ENCODE measurements at regions not wholly inside any gene's neighbourhood (a gene's known extent, or its start where the extent isn't known, plus 50 kb on each side); places are given as distances from the start of the nearest gene placed in this dataset.

DNA sequence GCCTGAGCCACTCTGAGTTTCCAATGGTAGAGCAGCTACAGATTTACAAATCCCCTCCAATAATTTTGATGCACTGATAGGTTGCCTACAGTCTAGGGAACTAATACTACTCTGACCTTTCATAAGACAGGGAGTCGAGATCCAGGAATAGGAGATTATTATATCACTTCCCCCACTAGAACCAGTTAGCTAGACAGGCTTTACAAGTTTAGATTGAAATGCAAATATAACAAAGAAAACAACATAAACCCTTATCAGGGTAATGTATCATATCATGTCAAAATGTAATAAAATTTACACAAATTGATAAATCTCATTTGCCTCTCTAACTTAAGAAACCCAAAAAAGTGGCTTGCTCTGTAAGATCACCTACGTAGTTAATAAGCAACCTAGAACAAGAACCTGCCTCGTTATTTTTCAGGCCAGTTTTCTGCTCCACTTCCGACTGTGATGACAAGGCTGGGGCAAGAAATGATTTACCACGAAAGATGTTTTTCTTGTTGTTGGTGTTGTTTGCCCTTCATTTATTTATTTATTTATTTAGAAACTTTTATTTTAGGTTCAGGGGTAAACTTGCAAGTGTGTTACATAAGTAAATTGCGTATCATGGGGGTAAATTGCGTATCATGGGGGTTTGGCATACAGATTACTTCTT, 504.2 kb upstream of the ID4 start:
- no peaks in the 10 kb centered on the region for H3K9me3 ChIP-seq
- no peaks in the 10 kb centered on the region for H3K27me3 ChIP-seq
- H3K4me1 ChIP-seq (ENCODE audit: control insufficient read depth in 1 of 2, insufficient read depth in 1 of 2, low read depth in 1 of 2, low read length in 1 of 2), result no peaks in the 10 kb centered on the region
- TF ChIP-seq CTCF (IDR thresholded peaks at IDR 0.05), result no peak
- H3K36me3 ChIP-seq, result no peaks in the 10 kb centered on the region
- no peak overlapping the region for H3K4me3 ChIP-seq (ENCODE audit: low read depth in 1 of 2, low read length in 1 of 2)
- H3K27ac ChIP-seq, result no peak overlapping the region

DNA sequence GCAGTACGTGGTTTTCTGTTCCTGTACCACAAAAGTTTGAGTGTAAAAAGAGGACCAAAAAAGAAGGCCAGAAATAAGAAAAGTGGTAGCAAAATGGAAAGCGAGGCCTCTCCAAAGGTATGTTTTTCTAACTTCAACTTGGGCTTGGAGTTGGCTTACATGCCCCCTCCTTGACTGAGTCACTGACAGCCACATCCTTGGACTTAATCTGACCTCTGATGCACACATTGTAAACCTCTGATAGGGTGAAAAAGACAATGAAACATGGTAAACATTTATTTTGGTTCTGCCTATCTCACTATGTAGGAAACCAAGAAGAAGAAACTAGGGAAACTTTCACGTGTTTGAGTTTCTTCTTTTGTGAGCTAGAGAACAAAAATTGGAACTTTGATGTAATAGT, 503.2 kb upstream of the ID4 start:
- no peak for TF ChIP-seq CTCF (IDR thresholded peaks at IDR 0.05)
- Histone ChIP-seq H3K9me3 (no peaks in the 10 kb centered on the region), H3K27ac (no peak overlapping the region), H3K4me3 (ENCODE audit: low read depth in 1 of 2, low read length in 1 of 2) (no peak overlapping the region), H3K27me3 (no peaks in the 10 kb centered on the region), H3K4me1 (ENCODE audit: control insufficient read depth in 1 of 2, insufficient read depth in 1 of 2, low read depth in 1 of 2, low read length in 1 of 2) (no peaks in the 10 kb centered on the region), H3K36me3 (no peaks in the 10 kb centered on the region)

- no peaks in the 10 kb centered on the region for H3K36me3 ChIP-seq
- no peak for TF ChIP-seq CTCF (IDR thresholded peaks at IDR 0.05)
- H3K27ac ChIP-seq, result no peak overlapping the region
- no peaks in the 10 kb centered on the region for H3K27me3 ChIP-seq
- no peaks in the 10 kb centered on the region for H3K4me1 ChIP-seq (ENCODE audit: control insufficient read depth in 1 of 2, insufficient read depth in 1 of 2, low read depth in 1 of 2, low read length in 1 of 2)
- H3K9me3 ChIP-seq, result no peaks in the 10 kb centered on the region
- no peak overlapping the region for H3K4me3 ChIP-seq (ENCODE audit: low read depth in 1 of 2, low read length in 1 of 2)
Measured at GRCh38 chr6:19336579-19336978, 500.6 kb upstream of the ID4 start.

GRCh38 chr6:19337101-19337500, 500.1 kb upstream of the ID4 start:
- TF ChIP-seq CTCF (IDR thresholded peaks at IDR 0.05), result no peak
- Histone ChIP-seq H3K27me3 (no peaks in the 10 kb centered on the region), H3K36me3 (no peaks in the 10 kb centered on the region), H3K9me3 (no peaks in the 10 kb centered on the region), H3K4me3 (ENCODE audit: low read depth in 1 of 2, low read length in 1 of 2) (no peak overlapping the region), H3K4me1 (ENCODE audit: control insufficient read depth in 1 of 2, insufficient read depth in 1 of 2, low read depth in 1 of 2, low read length in 1 of 2) (no peaks in the 10 kb centered on the region), H3K27ac (no peak overlapping the region)

GRCh38 chr6:19342616-19343015, 494.6 kb upstream of the ID4 start:
- no peak overlapping the region for H3K4me3 ChIP-seq (ENCODE audit: low read depth in 1 of 2, low read length in 1 of 2)
- H3K27me3 ChIP-seq, result no peaks in the 10 kb centered on the region
- H3K27ac ChIP-seq, result no peak overlapping the region
- H3K36me3 ChIP-seq, result no peaks in the 10 kb centered on the region
- TF ChIP-seq CTCF (IDR thresholded peaks at IDR 0.05), result no peak
- H3K4me1 ChIP-seq (ENCODE audit: control insufficient read depth in 1 of 2, insufficient read depth in 1 of 2, low read depth in 1 of 2, low read length in 1 of 2), result no peaks in the 10 kb centered on the region
- H3K9me3 ChIP-seq, result peaks cover 3% of the 10 kb centered on the region

GRCh38 chr6:19349429-19349828, 487.7 kb upstream of the ID4 start:
- Histone ChIP-seq H3K4me1 (ENCODE audit: control insufficient read depth in 1 of 2, insufficient read depth in 1 of 2, low read depth in 1 of 2, low read length in 1 of 2) (no peaks in the 10 kb centered on the region), H3K27ac (no peak overlapping the region), H3K4me3 (ENCODE audit: low read depth in 1 of 2, low read length in 1 of 2) (no peak overlapping the region), H3K9me3 (peaks cover 3% of the 10 kb centered on the region), H3K36me3 (no peaks in the 10 kb centered on the region), H3K27me3 (no peaks in the 10 kb centered on the region)
- TF ChIP-seq CTCF (IDR thresholded peaks at IDR 0.05), result no peak
